Natural killer cell (primary cell): ENCODE measurements at regions not wholly inside any gene's neighbourhood (a gene's known extent, or its start where the extent isn't known, plus 50 kb on each side); places are given as distances from the start of the nearest gene placed in this dataset.

Experiments
- ATAC-seq, 3 donors: fragments of 150-1000 bp in 2 of 3; fragments of 200-7000 bp in 1 of 3; cut with Tn5 transposase; 1 replicate in 1 of 3; 2 replicates in 2 of 3; pipeline ENCODE4 v1.10.0; 2021; ENCODE audit warnings: mild to moderate bottlenecking in 2 of 3, moderate library complexity in 2 of 3
- DNase-seq, 2 donors: peaks; one replicate each; pipeline versions ENCODE4 v3.0.0 to v3.0.0-alpha.2; 2013 to 2021; ENCODE audit warnings: mixed read lengths in 1 of 2
- H3K27ac ChIP-seq: one replicate; pipeline ENCODE4 v1.5.1; 2013; ENCODE audit warnings: mild to moderate bottlenecking, low read length
- H3K27me3 ChIP-seq: one replicate; pipeline ENCODE4 v1.6.1; 2013; ENCODE audit warnings: low read length; ENCODE audit not compliant: control insufficient read depth, insufficient read depth
- H3K36me3 ChIP-seq: one replicate; pipeline ENCODE4 v1.6.1; 2013; ENCODE audit warnings: low read length; ENCODE audit not compliant: control insufficient read depth, insufficient read depth
- H3K4me1 ChIP-seq: one replicate; pipeline ENCODE4 v1.6.1; 2013; ENCODE audit warnings: low read length; ENCODE audit not compliant: control insufficient read depth, insufficient read depth
- H3K4me3 ChIP-seq: one replicate; pipeline ENCODE4 v1.5.1; 2013; ENCODE audit warnings: low read length
- H3K9me3 ChIP-seq: one replicate; pipeline ENCODE4 v1.6.1; 2013; ENCODE audit warnings: low read length; ENCODE audit not compliant: control insufficient read depth, insufficient read depth
- H3K27ac Mint-ChIP-seq, 2 donors: one replicate each; pipeline ENCODE4 v1.8.0; 2022; ENCODE audit warnings: mild to moderate bottlenecking in 2 of 2, mixed read lengths in 2 of 2, moderate library complexity in 1 of 2
- H3K27me3 Mint-ChIP-seq, 2 donors: one replicate each; pipeline ENCODE4 v1.8.0; 2022; ENCODE audit warnings: low read depth in 2 of 2, mixed read lengths in 2 of 2
- H3K36me3 Mint-ChIP-seq: one replicate; pipeline ENCODE4 v1.8.0; 2022; ENCODE audit warnings: mixed read lengths
- H3K4me1 Mint-ChIP-seq, 2 donors: one replicate each; pipeline ENCODE4 v1.8.0; 2022; ENCODE audit warnings: mixed read lengths in 2 of 2
- H3K4me3 Mint-ChIP-seq: one replicate; pipeline ENCODE4 v1.8.0; 2022; ENCODE audit warnings: mild to moderate bottlenecking, moderate library complexity, mixed read lengths
- H3K9me3 Mint-ChIP-seq, 2 donors: one replicate each; pipeline ENCODE4 v1.8.0; 2022; ENCODE audit warnings: mixed read lengths in 2 of 2
- CTCF ChIP-seq: fragments of 200-600 bp; IDR thresholded peaks from one replicate; pipeline ENCODE4 v1.8.0; 2022; ENCODE audit warnings: antibody characterized with exemption
- WGBS: methylation state at CpG from one replicate; pipeline ENCODE4 v1.1.7; 2013; ENCODE audit warnings: missing lambda C conversion rate; ENCODE audit not compliant: insufficient coverage; 5-methylcytosine and 5-hydroxymethylcytosine counted together
- intact Hi-C: fragments of 100-400 bp; cut with micrococcal nuclease; formaldehyde crosslinking; loops from one replicate; pipeline ENCODE4 v1.14.2; 2022

DNA sequence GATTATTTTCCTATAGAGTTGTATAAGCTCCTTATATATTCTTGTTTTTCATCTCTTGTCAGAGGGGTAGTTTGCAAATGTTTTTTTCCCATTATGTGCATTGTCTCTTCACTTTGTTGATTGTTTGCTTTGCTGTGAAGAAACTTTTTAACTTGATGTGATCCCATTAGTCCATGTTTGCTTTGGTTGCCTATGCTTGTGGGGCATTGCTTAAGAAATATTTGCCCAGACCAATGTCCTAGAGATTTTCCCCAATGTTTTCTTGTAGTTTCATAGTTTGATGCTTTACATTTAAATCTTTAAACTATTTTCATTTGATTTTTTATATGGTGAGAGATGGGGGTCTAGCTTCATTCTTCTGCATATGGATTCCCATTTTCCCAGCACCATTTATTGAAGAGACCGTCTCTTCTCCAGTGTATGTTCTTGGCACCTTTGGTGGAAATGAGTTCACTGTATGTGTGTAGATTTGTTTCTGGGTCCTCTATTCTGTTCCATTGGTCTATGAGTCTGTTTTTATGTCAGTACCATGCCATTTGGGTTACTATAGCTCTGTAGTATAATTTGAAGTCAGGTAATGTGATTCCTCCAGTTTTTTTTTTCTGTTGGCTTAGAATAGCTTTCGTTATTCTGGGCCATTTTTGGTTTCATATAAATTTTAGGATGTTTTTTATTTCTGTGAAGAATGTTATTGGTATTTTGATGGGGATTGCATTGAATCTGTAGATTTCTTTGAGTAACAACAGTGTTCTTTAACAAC lies 165.8 kb downstream of the ABCA8 start:
- Mint-ChIP-seq H3K4me3 (no peak overlapping the region), H3K9me3 (no peaks in the 10 kb centered on the region), H3K36me3 (no peaks in the 10 kb centered on the region), H3K27me3 (peaks cover 13 to 39% of the 10 kb centered on the region in 2 donors), H3K4me1 (no peaks in the 10 kb centered on the region), H3K27ac (no peak overlapping the region)
- no peaks in the 10 kb centered on the region for H3K9me3 ChIP-seq
- no peaks in the 10 kb centered on the region for H3K4me1 ChIP-seq
- H3K27ac ChIP-seq = no peak overlapping the region
- WGBS = 94% methylated on average over 2 of the region's 2 CpGs
- peaks cover 2% of the 10 kb centered on the region for H3K27me3 ChIP-seq
- no peak overlapping the region for H3K4me3 ChIP-seq
- intact Hi-C loops = no loop called here
- no peak for ATAC-seq
- no peak for DNase-seq
- TF ChIP-seq CTCF = no peak
- no peaks in the 10 kb centered on the region for H3K36me3 ChIP-seq

DNA sequence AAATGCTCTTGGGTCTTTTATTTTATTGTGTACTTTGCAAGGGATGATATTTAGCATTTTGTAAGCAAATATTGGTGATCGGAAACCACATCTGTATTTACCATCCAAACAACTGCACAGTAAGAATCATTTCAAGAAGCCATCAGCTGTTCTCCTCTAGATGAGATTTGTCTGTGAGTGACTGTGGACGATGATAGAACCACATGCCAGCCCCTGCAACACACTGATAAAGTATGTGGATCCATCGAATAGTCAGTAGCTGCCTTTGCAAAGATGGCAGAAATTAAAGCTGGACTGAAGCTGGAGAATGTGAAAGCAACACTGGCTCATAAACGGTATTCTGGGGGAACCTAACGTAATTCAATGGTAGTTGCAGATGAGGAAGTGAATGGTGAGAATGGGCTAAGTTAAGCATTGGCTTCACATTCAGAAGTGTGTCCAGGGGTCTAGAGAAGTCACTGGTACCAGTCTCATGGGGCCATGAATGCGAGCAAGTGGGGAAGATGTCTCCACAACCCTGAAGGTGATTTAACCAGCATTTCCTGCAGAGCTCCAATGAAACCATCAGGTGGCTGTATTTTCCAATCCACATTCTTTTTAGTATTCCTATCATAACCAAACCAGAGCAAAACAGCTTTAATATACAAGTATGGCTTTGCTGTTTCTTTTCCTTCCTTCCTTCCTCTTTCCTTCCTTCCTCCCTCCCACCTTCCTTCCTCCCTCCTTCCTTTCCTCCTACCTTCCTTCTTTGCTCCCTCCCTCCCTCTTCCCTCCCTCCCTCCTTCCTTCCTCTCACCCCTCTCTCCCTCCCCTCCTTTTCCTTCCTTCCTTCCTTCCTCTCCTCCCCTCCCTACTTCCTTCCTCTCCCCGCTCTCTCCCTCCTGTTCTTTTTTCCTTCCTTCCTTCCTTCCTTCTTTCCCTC lies 169.4 kb downstream of the ABCA8 start:
- Mint-ChIP-seq H3K9me3 (no peaks in the 10 kb centered on the region), H3K27ac (no peak overlapping the region), H3K36me3 (no peaks in the 10 kb centered on the region), H3K4me1 (no peaks in the 10 kb centered on the region), H3K4me3 (no peak overlapping the region), H3K27me3 (peaks cover 18 to 49% of the 10 kb centered on the region in 2 donors)
- intact Hi-C loops = no loop called here
- H3K4me1 ChIP-seq = no peaks in the 10 kb centered on the region
- H3K9me3 ChIP-seq = no peaks in the 10 kb centered on the region
- H3K27ac ChIP-seq = no peak overlapping the region
- DNase-seq = no peak
- H3K4me3 ChIP-seq = no peak overlapping the region
- 70% methylated on average over 6 of the region's 7 CpGs for WGBS
- H3K36me3 ChIP-seq = no peaks in the 10 kb centered on the region
- H3K27me3 ChIP-seq = peaks cover 2% of the 10 kb centered on the region
- no peak for ATAC-seq
- no peak for TF ChIP-seq CTCF

- no peak for TF ChIP-seq CTCF
- no peak overlapping the region for H3K27ac ChIP-seq
- H3K9me3 ChIP-seq = no peaks in the 10 kb centered on the region
- DNase-seq = no peak
- H3K4me3 ChIP-seq = no peak overlapping the region
- H3K36me3 ChIP-seq = no peaks in the 10 kb centered on the region
- H3K36me3 Mint-ChIP-seq = no peaks in the 10 kb centered on the region
- no peak for ATAC-seq
- peaks cover 2% of the 10 kb centered on the region for H3K27me3 ChIP-seq
- H3K4me1 Mint-ChIP-seq = no peaks in the 10 kb centered on the region
- H3K9me3 Mint-ChIP-seq = no peaks in the 10 kb centered on the region
- intact Hi-C loops = no loop called here
- H3K27ac Mint-ChIP-seq = no peak overlapping the region
- 96% methylated on average over 3 of the region's 3 CpGs for WGBS
- H3K4me3 Mint-ChIP-seq = no peak overlapping the region
- no peaks in the 10 kb centered on the region for H3K4me1 ChIP-seq
- peaks cover 22 to 50% of the 10 kb centered on the region in 2 donors for H3K27me3 Mint-ChIP-seq
Observed at GRCh38 chr17:68784431-68784830, 170.8 kb downstream of the ABCA8 start.
